Embryonic facial prominence (tissue), 1 donor: ENCODE measurements at regions not wholly inside any gene's neighbourhood (a gene's known extent, or its start where the extent isn't known, plus 50 kb on each side); places are given as distances from the start of the nearest gene placed in this dataset.
A peak's percentile ranks its signal among the peaks of the same experiment; 100 is the strongest.

Source experiments
- DNase-seq: peaks from one replicate; pipeline ENCODE4 v3.0.0-alpha.2; 2016; ENCODE audit errors: extremely low spot score

DNA sequence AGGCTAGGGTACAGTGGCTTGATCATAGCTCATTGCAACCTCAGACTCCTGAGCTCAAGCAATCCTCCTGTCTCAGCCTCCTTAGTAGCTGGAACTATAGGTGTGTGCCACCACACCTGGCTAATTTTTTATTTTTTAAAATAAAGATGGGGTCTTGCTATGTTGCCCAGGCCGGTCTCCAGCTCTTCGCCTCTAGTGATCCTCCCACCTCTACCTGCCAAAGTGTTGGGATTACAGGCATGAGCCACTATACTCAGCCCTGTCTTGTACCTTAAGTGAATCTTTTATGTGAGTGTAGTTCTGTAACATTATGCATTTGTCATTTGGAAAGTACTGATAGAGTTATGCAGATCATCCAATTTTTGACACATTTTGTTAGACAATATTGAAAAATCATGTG lies 66.9 kb upstream of the C15orf39 start:
- no peak for DNase-seq

DNA sequence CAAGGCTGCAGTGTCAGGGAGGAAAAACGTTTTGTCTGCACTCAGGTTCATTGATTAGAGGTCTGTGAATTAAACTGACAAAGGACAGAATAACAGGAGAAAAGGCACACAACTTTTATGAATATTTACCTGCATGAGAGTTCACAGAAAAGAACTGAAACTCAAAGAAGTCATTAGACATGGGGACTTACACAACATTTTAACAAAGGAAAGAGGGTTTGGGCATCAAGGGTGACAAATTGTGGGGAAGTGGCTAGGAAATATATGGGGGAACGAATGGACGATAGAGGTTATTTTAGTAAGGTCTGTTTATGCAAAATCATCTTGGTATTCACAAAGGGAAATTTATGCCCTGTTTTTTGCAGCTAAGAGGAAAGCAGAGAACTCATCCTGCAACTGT lies 65.6 kb upstream of the C15orf39 start:
- DNase-seq, result no peak

DNA sequence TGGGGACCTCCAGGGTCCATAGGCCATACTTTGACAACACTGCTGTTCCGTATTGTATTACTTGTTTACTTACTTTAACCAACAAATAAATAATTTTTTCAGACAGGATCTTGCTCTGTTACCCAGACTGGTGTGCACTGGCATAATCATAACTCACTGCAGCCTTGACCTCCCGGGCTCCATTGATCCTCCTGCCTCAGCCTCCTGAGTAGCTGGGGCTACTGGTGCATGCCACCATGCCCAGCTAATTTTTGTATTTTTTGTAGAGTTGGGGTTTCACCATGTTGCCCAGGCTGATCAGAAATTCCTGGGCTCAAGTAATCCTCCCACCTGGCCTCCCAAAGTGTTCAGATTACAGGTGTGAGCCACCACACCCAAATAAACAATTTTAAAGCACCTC lies 64.9 kb upstream of the C15orf39 start:
- no peak for DNase-seq

DNA sequence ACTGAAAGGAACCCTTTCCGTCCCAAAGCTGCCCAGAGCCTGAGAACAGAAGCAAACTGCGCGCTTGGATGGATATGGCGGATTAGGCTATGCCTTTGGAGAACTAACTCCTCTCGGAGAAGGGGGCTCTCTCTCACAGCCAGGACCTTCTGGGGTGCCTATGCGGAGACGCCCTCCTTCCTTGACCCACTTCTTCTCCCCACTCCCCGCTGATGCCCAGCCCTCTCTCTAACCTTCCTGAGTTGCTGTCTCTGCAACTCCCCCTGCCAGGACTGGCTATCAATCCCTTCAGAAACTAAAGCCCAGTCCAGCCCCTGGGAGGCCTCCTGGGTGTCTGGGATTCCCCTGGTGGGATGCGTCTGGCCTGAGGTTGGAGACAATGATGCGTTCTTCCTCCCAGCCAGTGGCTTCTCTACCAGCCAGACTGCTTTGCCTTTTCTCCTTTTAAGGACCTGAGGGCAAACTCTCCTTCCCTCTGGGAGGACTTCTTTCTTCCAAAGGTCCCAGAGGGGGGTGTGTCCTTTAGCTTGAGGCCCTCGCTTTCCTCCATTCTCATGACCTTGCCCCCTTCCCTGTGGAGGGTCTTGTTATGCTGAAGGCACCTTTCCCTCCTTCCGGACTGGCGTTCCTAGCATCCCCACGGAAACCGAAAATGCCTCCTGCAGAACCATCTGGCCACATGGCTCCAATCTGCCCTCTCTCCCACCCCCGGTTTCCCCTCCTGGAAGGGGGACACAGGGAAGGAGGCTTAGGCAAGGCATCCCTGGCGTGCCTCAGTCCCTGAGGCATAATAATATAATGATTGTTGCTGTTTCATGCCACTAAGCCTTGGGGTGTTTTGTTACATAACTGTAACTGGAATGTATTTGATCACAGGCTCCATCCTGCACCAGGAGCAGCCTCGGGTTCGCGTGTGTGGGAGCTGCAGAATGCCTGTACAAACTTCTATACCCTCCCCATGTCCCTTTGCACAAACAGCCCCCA lies 63.4 kb upstream of the C15orf39 start:
- peak; percentile 18 for DNase-seq

DNA sequence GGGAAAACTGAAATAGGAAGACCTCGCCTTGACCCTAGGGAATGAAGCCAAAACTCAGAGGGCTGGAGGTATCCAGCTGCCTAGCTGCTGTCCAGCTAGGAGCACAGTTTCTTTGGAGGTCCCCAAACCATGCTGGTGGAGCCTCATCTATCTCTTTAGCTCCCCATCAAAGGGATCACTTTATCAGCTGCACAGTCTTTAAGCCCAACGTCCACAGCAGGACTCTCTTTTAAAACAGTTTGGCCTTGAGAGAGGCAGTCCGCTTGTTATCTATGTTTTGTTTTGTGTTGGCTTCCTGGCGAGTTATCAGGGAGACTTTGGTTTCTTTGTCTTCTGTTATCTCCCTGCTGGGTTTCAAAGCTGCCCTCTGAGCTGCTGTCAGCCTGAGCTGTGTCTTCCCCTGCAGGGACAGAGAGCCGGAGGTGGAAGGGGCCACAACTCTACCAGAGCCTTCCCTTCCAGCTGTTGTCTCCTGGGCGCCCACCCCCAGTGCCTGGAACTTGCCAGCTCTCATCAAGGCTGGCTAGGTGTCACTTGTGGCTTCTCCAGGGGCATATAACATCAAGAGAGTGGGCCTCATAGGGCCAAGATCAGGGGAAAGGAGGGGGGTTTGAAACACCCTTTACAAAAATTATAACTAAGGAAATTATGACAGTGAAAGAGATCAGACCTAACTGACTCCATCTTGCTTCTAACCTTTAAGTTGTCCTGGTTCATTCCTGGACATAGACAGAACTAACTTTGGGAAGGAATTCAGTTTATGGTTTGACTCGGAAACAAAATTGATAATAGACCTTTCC lies 61.4 kb upstream of the C15orf39 start:
- DNase-seq, result no peak

DNA sequence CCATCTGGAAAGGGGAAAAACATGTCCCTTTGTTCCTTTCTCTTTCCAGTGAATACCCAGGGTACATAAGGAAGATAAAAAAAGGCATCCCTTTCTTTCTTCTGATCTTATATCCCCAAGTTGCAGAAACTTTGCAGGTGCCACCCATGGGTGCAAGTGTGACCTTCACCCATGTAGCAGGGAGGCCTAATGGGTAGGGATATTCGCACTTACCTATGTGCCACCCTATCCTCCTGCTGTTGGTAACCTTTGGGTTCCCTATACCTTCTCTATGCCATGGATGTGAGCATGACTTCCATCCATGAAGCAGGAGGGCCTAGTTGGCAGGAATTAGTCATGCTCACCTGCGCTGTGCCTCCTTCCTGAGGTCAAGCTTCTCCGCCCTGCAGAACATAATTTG lies 59.2 kb upstream of the C15orf39 start:
- no peak for DNase-seq

DNA sequence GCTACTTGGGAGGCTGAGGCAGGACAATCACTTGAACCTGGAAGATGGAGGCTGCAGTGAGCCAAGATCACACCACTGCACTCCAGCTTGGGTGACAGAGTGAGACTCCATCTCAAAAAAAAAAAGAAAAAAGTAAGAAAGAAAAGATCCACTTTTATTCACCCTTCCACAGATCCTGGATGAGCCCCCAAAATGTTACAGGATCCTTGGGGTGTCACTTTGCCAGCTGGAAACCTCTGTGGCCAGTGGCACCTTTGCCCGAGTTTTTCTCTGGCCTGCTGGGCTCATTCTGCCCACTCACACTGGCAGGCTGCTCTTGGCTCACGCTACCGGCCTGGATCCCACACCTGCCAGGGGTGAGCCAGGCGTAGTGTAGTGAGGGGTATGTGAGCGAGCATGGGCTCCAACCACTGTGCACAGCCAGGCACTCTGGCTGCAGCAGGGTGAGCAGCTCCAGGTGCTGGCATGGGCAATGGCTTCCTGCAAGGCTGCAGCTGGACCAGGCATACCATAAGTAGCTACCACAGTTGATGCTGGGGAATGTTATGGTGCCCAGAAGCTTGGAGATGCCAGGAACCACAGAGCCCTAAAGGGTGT lies 57.8 kb upstream of the C15orf39 start:
- no peak for DNase-seq

DNA sequence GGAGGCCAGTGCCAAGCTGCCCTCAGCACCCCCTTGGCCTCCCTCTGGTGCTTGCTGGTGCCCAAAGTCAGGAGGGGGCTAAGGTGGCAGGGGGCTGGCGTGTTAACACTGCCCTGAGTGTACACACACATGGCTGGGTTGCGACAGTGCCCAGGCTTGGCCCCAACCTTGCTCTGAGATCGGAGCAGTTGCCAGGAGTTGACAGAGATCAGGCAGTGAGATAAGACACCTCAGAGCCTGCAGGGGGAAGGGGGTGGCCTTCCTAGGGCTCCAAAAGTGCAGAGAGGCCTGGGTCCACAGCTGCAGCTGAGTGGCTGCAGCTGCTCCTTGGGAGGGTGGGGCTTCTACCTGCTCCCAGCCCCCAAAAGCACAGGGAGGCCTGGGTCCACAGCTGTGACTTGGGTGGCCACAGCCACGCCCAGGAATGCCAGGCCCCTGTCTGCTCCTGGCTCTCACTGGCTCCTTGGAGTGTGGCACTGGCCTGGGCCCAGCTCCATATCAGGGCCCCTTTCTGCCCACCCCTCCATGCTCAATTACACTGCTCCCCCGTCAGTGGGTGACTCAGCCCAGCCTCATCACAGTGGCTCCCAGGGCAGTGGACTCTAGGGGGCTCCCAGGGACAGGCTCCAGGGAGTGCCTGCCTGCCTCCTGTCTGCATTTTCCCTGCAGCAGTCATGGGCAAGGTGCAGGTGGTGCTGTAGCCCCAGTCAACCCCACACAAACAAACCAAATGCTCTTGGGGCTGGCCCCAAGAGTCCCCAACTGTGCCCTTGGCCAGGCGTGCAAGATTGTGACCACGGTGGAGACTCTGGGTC lies 56.4 kb upstream of the C15orf39 start:
- no peak for DNase-seq

DNA sequence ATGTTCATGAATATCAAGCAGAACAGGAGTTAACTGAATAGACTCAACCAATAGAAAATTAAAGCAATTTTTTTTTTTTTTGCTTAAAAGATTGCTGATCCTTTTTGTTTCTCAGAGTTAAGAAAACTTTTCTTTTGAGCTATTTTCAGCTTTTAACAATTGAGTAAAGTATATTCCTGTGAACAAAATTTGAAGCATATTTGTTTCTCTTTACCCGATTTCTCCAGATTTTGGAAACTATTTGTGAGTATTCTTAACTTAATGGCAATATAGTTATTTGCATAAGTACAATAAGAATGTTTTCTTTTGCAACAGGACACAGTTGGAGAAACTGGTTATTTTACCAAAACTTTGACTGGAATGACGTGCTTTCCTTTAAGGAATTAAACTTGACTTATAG lies 53.4 kb upstream of the C15orf39 start:
- DNase-seq, result no peak

DNA sequence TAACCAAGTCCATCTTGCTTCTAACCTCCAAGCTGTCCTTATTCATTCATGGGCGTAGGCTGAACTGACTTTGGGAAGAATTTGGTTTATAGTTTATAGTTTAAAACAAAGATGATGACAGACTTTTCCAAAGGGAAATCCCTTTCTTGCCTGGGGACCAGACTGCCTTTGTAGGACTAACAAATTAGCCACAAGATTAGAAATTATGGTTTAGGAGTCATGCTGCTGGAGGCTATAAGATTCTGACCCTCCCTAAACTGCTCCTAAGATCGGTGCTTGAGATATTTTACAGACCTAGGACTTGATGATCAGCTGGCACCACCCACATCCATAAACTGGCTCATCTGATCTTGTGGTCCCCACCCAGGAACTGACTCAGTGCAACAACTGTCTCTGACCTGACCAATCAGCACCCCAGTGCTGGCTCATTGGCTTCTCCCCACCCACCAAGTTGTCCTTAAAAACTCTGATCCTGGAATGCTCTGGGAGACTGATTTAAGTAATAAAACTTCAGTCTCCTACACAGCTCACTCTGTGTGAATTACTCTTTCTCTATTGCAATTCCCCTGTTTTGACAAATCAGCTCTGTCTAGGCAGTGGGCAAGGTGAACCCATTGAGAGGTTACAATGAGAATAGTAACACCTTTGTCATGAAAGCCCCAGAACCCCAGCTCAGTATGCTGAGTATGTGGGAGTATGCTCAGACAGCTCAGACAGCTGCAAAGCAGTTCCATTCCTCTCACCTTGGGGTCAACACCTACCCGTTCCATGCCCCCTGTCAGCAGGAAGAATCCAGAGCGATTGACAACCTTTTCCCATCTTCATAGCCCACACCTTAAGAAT lies 51.6 kb upstream of the C15orf39 start:
- no peak for DNase-seq

DNA sequence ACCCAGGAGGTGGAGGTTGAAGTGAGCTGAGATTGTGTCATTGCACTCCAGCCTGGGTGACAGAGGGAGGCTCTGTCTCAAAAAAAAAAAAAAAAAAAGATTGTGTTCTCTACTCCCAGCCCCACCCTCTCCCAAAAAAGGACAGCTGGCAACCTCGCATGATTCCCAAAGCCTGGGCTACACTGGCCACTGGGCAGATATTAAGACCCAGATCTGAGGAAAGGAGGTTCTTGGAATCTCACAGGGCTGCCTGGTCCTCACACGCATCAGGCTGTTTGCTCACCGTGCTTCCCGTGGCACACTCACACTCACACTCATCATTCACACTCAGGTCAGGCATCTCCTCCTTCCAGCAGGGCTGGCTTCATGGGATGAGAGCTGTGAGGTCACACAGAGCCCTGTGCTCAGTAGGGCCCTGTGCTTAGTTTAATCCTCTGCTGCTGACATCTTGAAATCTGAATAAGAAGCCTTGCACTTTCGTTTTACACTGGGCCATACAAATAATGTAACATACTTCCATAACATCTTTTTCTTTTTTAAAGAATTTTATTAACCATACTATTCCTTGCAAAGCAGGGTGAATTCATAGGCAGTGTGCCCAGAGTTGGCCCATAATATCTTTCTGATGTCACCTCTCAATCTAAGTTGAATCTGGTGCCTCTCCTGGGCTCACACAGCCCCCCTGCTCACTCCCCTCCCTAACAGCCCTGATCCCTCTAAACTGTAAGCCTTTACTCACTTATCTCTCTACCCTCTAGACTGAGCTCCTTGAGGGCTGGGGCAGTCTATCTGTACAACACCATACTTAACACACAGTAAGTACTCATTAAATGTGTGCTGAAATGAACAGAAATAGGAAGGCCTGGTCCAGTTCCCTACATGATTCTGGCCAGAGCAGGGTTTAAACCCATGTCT lies 50.2 kb upstream of the C15orf39 start:
- no peak for DNase-seq
